Nucleus accumbens (tissue), 56 donors: ENCODE measurements at regions not wholly inside any gene's neighbourhood (a gene's known extent, or its start where the extent isn't known, plus 50 kb on each side); places are given as distances from the start of the nearest gene placed in this dataset.

Experiments
- DNase-seq, 56 donors: peaks; one replicate each; lab custom pipeline; 2025; lab: John Stamatoyannopoulos, UW

DNA sequence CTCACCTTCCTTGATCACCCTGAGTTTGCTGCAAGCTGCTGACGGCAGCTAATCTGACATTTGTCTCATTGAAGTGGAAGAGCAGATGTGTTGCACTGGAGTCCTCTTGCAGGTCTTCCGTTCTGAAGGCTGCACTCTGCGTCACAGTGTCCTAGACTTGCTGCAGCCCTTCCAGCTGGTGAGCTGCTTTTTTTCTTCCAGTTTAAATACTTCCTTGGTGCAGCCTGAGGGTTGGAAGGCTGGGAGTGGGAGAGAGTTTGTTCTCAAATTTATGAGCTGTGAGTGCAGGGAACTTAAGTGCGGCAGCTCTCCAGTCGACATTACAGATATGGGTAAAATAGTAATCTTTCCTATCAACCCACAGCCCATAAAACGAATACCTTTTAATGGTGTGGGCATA lies 303.6 kb upstream of the FAT1 start:
- DNase-seq = no peak

DNA sequence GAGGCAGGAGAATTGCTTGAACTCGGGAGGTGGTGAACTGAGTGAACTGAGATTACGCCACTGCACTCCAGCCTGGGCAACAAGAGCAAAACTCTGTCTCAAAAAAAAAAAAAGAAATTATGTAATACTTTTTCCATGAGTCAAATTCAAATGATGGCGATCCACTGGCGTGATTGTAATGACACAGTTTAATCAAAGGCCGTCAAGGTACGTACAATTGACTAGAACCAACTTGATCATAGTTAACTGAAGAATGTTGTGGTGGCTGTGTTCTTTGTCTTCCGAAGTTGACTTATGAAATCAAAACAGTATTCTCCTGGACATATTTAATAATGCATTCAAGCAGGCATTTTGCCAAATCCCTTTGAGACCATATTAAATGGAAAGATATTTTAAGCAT lies 318.6 kb upstream of the FAT1 start:
- no peak for DNase-seq

DNA sequence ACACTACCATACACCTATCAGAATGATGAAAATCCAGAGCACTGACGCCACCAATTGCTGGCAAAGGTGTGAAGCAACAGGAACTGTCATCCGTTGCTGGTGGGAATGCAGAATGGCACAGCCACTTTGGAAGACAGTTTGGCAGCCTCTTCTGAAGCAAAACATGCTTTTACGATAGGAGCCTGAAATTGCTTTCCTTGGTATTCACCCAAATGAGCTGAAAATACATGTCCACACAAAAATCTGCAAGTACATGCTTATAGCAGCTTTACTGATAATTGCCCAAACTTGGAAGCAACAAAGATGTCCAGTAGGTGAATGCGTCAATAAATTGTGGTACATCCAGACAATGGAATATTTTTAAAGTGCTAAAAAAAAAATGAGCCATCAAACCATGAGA lies 322.8 kb upstream of the FAT1 start:
- DNase-seq = no peak

DNA sequence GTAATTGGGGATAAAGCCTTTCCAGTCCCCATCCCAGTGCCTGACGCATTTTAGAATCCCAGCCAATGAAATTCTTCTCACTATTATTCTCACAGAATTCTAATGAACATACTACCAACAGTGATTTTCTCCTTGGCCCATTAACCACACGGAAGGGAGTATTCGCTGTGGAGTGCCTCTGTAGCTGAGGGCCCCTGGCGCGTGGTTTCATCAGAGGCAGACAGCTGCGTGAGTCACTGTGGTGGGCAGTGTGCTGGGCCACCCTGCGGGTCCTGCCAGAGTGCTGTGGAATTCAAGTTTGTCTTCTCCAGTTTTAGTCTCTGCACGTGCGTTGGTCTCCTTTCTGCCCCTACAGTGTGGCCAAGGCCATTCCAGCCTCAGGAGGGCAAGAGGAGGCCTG lies 335.4 kb upstream of the FAT1 start:
- no peak for DNase-seq

DNA sequence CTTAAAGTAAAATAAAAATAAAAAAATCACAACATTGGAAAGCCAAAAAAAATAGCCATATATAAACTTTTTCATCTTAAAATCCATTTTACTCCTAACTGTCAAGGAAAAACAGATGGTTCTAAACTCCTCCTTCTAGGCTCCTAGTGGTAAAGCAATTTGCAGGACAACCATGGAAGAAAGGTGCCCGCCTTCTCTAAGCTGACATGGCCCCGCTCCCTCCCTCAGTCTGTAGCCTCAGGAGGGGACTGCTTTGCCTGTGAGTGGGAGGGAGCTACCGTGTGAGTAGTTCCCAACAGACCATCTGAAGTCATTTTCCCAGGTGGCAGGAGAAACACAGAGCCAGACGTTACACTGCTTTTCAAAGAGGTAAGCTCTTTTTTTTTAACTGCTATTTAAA lies 336.2 kb upstream of the FAT1 start:
- DNase-seq = no peak

DNA sequence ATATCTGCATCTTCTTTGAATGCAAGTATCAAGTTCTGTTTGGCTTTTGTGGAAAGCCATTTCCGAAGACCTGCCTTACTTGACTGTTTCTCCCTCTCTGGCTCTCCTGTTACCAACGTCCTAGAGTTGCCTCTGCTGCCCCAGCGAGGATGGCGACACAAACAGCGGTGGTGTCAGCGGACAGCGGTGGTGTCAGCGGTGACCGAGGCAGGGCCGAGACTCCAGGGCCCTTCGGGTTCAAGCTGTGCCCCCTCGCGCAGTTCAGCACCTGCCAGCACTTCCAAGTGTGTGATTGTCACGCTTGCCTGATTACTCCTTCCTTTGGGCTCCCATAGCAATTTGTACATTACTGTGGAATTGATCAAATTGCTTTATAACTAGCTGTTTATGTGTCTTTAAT lies 336.9 kb upstream of the FAT1 start:
- DNase-seq = no peak

DNA sequence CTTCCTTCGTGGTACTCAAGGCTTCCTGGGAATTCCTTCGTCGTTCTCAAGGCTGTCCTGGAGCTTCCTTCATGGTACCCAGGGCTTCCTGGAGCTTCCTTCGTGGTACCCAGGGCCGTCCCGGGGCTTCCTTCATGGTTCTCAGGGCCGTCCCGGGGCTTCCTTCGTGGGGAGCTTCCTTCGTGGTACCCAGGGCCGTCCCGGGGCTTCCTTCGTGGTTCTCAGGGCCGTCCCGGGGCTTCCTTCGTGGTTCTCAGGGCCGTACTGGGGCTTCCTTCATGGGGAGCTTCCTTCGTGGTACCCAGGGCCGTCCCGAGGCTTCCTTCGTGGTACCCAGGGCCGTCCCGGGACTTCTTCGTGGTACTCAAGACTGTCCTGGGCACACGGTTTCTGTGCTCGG lies 339.6 kb upstream of the FAT1 start:
- DNase-seq = no peak

DNA sequence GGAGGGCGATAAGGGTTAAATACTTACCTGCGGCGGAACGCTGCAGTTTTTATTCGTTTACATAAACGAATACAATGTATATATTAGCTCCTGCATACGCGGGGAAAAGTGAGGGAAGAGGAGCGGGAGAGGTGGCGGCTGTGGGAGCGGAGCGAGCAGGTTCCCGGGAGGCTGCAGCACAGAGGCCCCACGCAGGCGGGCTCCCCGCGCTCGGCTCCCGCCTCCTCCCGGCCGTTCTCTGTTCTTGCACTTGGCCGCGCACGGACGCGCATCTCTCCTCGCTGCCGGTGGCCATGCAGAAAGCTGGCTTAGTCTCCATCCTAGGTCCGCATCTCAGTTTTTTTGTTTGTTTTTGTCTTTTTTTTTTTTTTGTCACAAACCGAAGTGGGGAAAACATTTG lies 340.4 kb upstream of the FAT1 start:
- no peak for DNase-seq

DNA sequence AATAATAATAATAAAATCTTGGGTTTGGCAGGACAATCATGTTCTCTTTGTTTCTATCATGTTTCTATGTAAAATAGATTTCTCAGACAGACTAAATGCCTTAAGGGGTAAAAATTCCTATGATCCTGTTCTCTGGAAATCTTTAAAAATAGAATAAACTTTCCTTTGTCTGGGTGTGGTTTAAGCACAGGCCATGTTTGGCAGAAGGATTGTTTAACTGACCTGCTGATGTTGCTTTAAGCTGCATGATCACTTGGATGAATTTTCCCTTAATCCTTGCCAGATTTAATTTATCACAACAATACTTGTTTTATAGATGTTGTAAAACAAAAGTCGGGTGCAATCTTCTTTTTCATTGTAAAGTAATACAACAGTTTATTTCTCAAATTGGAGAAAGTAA lies 341.7 kb upstream of the FAT1 start:
- no peak for DNase-seq

DNA sequence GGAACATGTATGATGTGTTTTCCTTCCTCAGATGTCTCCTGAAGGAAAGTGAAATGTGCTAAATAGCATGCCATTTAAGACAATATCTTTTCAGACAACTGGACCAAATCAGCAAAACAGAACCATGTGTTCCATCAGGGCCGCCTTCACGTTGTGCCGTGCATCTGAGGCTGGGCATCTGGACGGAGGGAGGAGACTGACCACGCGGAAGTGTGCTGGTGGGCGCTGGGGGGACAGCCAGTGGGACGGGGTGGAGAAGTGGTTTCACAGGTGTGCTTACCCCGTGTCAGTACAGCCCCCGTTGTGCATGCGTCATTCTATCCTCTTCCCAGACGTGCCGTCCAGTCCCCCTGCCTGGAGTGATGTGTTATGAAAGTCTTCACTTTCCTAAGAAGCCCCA lies 342.1 kb upstream of the FAT1 start:
- DNase-seq = no peak

DNA sequence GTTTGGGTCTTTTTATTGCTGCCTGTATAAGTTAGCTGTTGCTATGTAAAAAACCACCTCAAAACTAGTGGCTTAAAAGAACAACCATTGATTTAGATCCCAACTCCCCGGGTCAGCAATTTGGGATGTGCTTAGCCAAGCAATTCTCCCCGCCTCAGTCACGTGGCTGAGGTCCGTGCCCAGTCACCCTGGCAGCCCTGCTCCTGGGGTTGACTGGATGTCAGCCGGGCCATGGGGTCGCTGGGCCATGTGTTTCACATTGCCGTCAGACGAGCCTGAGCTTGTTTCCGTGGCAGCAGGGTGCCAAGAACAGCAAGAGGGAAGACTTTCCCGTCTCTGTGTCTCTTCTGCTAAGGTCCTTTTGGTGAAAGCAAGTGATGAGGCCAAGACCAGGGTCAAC lies 345.7 kb upstream of the FAT1 start:
- no peak for DNase-seq

DNA sequence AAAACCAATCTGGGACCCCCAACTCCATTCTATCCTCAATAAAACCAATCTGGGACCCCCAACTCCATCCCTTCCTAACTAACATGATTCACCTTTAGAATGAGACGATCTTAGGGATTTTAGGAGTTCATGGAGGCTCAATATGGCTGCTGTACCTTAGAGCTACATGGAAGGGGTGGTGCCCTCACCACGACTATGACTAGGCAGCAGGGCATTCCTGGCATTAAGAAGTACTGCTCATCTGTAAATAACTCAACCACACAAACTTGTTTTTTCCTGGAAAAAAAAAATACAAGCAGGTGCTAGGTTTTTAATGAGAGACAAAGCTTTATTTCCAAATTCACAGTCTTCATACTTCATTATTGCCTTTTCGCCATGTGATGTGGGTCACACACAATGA lies 346.5 kb upstream of the FAT1 start:
- DNase-seq = no peak

DNA sequence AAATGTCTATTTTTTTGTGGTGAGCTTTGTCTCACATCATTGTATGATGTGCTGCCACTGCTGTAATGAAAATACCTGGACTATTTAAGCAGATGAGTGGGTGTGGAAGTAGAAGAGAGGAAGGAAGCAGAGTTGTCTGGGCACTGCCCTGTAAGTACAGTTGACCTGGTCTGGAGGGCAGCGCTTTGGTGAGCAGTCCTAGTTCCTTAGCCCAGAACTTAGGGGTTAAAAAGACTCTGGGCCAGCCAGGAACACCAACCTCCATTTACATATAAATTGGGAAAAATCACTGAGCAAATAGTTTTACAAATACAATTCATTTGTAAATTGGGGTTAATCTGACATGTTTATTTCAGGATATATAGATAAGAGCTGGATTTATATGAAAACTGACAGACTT lies 347.1 kb upstream of the FAT1 start:
- DNase-seq = no peak

DNA sequence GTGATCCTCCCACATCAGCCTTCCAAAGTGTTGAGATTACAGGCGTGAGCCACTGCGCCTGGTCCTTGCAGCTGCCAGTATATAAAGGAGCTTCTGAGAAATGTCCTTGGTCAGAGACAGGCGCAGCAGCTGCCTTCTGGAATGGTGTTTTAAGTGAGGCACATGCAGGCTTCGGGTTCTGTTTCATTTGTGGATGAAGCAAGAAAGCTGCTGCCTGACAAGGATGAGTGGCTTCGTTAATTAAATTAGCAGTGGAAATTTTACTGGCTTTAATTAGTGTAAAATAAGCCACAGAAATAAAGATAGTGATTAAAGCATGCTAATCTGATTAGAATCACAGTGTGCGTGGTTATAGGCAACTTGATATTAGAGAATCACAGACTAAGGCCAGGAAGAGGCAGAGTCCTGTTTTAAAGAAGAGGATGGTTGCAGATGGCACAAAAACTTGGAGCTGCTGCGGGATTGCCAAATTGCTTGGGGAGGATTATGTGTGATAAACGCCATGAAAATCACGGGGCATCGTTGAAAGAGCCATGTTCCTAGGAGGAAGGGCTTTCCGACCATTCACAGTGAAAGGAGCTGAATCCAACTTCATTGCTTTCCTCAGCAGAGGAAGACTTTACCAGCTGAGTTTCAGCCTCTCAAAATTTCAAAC lies 348.4 kb upstream of the FAT1 start:
- no peak for DNase-seq

DNA sequence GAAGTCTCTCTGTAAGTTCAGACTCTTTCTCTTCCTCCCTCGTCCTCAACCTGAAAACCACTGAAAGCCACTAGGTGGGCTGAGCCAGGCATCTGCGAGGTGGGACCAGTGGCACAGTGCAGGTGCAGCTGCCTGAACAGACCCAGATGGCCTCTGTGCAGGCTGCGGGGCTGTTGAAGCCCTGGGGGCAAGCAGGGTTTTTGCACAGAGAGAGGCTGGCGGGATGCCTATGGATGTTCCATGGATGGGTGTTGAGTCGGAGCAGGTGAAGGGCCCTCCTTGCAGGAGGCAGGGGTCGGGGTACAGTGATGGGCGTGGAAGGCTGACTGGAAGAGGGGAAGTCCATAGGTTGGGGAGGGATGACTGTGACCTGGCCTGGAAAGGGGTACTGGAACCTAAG lies 350.2 kb upstream of the FAT1 start:
- DNase-seq = no peak

DNA sequence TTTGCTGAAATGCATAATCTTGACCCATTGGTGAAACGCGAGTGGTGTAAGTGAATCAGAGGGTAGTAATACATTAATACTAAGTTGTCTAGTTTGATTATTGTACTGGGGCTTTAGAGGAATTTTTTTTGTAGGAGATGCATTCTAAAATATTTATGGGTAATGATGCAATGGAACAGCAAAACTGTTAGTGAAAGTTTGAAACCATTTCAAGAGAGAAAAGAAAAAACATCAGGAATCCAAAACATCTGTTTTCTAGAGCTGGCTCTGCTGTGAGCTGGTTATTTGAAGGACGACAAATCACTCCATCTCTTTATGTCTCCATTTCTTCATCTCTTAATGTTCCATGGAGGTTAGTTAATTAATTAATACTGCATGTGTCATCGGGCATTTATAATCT lies 351.9 kb upstream of the FAT1 start:
- no peak for DNase-seq

DNA sequence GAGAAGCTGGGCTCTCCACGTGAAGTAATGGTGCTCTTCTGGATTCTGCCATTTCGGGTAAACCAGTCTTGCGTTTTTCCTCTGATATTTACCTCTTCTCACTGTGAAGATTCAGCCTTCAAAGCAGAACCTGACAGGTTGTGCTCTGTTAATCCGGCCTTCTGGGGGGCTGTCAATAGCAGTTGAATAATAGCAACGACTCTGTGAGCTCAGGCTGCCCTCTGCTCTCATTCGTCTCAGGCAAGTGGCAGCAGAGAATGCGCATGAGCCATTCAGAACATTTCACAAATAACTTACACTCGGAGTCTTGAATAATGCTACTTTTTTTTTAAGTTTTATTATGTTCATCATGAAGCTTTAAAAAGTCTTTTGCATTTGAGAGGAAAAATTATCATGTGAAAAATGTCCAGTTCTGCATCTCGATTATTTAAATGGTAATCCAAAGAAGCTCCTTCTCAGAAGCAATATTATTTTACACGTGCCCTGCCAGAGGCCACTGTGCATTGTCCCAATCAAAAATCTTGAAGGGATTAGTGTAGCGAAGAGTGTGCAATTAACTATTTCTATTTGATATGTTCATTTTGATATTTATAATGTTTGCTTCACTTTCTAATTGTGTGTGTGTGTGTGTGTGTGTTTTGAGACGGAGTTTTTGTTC lies 354.2 kb upstream of the FAT1 start:
- DNase-seq = no peak

DNA sequence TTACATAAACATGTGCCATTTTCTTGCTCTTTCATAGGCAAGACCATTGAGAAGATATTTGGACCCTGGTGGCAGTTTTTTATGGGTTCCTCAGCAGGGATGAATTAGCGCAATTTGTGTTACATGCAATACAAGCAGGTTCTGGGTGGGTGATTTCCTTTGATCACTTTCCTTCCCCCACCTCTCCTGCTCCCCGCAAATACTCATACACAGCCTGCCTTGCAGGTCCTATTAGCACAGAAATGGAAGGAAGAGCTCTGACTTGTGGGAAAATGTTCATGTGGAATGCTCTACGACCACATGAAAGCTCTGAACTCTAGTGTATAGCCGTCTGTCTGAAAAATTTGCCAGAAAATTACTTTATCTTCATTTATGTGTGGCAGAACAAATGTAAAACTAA lies 361.0 kb upstream of the FAT1 start:
- no peak for DNase-seq

DNA sequence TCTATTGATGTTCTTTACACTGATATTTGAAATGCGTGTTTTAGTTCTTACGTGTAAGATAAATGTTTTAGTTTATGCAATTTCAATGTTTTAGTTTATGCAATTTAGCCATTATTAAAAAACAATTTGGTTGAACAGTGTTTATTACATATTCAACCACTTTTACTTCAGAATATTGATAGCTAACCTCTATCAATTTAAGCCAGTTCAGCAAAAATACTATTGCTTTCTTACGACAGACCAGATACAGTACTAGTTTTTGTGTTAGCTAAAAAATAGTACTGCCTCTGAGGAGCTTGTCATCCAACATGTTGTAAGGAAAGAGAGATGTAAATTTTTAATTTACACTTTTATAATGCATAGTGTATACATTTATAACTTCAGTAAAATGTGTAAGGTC lies 361.7 kb upstream of the FAT1 start:
- no peak for DNase-seq

DNA sequence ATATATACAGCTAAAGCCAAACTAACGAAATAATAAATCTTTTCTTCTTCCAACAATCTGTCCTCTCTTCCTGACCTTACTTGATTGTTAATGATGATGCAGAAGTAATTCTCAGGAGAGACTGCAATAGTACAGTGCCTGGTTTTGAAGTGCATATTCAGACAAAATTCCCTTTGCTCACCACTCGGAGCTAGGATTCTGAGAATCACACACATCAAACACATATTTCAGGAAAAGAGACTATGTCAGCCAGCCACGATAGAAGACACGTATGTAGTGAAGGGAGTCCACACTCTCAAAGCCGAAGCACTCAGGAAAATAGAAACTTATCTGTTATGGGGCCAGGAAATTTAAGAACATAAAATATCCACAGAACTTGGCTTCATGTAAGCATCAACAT lies 362.5 kb upstream of the FAT1 start:
- no peak for DNase-seq

DNA sequence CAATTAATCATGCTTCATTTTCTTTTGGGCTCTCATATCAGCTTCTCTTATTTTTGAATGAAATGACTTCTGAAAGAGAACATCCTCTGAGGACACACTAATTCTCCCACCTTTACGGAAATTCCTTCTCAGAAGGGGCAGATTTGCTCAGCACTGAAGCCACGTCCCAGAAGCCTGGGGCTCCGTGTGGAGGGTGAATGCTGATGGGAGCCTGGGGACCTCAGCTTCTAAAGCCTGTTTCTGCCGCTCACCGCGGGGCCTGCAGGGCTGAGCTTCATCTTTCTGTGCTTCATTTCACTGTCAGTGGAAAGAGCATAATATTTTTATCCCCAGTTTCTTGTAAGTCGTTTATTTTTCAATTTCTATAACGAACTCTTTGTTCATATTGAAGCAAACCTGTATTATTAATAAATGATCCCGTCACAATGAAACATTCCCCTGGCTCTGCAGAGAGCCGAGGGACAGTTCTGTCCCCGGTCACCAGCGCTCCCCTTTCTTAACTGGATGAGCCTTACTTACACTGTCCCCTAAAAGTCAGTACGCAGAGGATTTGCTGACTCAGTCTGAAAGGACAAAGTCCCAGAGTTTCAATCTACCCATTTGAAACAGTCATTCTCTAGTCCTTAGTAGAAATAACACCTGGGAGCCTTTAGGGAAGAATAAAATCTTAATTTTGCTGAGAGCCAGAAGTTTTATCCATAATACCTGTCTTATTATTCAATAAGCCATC lies 364.6 kb upstream of the FAT1 start:
- DNase-seq = no peak

DNA sequence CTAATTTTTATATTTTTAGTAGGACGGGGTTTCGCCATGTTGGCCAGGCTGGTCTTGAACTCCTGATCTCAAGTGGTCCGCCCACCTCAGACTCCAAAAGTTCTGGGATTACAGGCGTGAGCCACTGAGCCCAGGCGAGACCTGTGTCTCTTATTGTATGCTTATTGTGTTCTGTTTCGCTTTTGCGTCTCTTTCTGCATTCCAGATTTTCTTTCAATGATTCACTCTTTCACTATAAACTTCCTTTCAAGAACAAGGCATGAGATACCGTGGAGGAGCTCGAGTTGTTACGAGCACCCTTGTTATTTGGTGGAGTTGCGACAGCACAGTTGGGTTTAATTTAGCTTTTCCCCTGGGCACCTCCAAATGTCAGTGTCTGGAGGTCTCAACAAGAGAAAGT lies 366.7 kb upstream of the FAT1 start:
- no peak for DNase-seq
